Stomach (tissue), 8 donors: ENCODE measurements at regions not wholly inside any gene's neighbourhood (a gene's known extent, or its start where the extent isn't known, plus 50 kb on each side); places are given as distances from the start of the nearest gene placed in this dataset.

Source experiments
- DNase-seq, 2 donors: peaks; one replicate each; pipeline versions ENCODE4 v3.0.0 to v3.0.0-alpha.2; 2013 to 2019
- H3K27ac ChIP-seq, 5 donors: fragments of 200-600 bp in 4 of 5; sonication (generic) in 4 of 5; one replicate each; pipeline ENCODE4 v1.5.1; 2013 to 2019; ENCODE audit warnings: mild to moderate bottlenecking in 1 of 5, moderate library complexity in 1 of 5
- H3K27me3 ChIP-seq, 3 donors: fragments of 200-600 bp; sonication (generic); one replicate each; pipeline ENCODE4 v1.5.1; 2017 to 2019; ENCODE audit warnings: mixed run types in 1 of 3
- H3K36me3 ChIP-seq, 4 donors: fragments of 200-600 bp; sonication (generic); 1 replicate in 3 of 4; 2 replicates in 1 of 4; pipeline ENCODE4 v1.5.1; 2016 to 2019
- H3K4me1 ChIP-seq, 4 donors: fragments of 200-600 bp; sonication (generic); one replicate each; pipeline ENCODE4 v1.5.1; 2016 to 2019
- H3K4me3 ChIP-seq, 4 donors: fragments of 200-600 bp; sonication (generic) in 3 of 4; one replicate each; pipeline ENCODE4 v1.5.1; 2016 to 2019; ENCODE audit warnings: mild to moderate bottlenecking in 1 of 4
- H3K9me3 ChIP-seq, 4 donors: fragments of 200-600 bp; sonication (generic); one replicate each; pipeline ENCODE4 v1.5.1; 2016 to 2019
- EP300 ChIP-seq: sonication (generic); formaldehyde crosslinking; IDR thresholded peaks from one replicate; pipeline ENCODE4 v1.6.1; 2017; ENCODE audit warnings: antibody characterized with exemption
- POLR2A ChIP-seq, 4 donors: fragments of 450-650 bp; IDR thresholded peaks; one replicate each; pipeline ENCODE4 v1.6.1; 2016; ENCODE audit warnings: antibody characterized with exemption in 4 of 4, control low read depth in 2 of 4, mild to moderate bottlenecking in 1 of 4, moderate library complexity in 1 of 4
- POLR2AphosphoS5 ChIP-seq, 3 donors: sonication (generic); formaldehyde crosslinking; IDR thresholded peaks; one replicate each; pipeline ENCODE4 v1.6.1; 2016; ENCODE audit warnings: antibody characterized with exemption in 3 of 3
- WGBS, 5 donors: extraction: QIAGEN DNeasy Blood & Tissue Kit in 3 of 5; methylation state at CpG; one replicate each; pipeline versions ENCODE4 v1.1.5 to v1.1.7; 2013 to 2018; 5-methylcytosine and 5-hydroxymethylcytosine counted together
- intact Hi-C: fragments of 100-400 bp; cut with DNase I; formaldehyde crosslinking; loops from one replicate; pipeline ENCODE4 v1.15.1; 2023; ENCODE audit warnings: low total_unique reads
- TF ChIP-seq, protein P1 (sequence below), 7 experiments: fragments of 450-650 bp in 4 of 7; fragments of 200-600 bp in 3 of 7; sonication (generic) in 3 of 7; IDR thresholded peaks; one replicate each; pipeline ENCODE4 v1.5.1; 2016 to 2019; ENCODE audit warnings: antibody characterized with exemption in 7 of 7, control low read depth in 2 of 7, mild to moderate bottlenecking in 1 of 7
- donor health status: healthy with polysubstance abuse.
- donor health status: Bipolar disorder and iron deficiency.
- donor health status: healthy.

DNA sequence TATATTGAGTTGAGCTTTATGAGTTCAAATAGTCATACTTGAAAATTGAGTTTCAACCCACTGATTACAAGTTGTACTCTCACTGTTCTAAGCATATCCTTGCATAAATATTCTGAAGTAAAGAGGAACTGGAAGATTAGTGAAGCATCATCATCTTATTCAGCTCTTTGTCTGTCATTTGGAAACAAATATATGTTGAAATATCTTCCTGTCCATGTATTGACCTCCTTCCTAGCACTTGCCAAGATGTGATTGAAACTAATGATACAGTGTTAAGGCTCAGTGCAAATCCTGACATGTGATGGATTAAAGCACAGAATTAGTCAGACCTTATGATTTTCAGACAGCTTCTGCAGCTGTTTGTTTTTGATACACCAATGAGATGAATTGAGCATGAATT, 434.3 kb downstream of the TBC1D32 start:
- H3K9me3 ChIP-seq = no peaks in the 10 kb centered on the region
- no peaks in the 10 kb centered on the region for H3K4me1 ChIP-seq
- no peak overlapping the region for H3K4me3 ChIP-seq
- no peaks in the 10 kb centered on the region for H3K27me3 ChIP-seq
- no peak for DNase-seq
- intact Hi-C loops = no loop called here
- TF ChIP-seq EP300 = no peak
- TF ChIP-seq, protein P1, sequence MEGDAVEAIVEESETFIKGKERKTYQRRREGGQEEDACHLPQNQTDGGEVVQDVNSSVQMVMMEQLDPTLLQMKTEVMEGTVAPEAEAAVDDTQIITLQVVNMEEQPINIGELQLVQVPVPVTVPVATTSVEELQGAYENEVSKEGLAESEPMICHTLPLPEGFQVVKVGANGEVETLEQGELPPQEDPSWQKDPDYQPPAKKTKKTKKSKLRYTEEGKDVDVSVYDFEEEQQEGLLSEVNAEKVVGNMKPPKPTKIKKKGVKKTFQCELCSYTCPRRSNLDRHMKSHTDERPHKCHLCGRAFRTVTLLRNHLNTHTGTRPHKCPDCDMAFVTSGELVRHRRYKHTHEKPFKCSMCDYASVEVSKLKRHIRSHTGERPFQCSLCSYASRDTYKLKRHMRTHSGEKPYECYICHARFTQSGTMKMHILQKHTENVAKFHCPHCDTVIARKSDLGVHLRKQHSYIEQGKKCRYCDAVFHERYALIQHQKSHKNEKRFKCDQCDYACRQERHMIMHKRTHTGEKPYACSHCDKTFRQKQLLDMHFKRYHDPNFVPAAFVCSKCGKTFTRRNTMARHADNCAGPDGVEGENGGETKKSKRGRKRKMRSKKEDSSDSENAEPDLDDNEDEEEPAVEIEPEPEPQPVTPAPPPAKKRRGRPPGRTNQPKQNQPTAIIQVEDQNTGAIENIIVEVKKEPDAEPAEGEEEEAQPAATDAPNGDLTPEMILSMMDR (IDR thresholded peaks at IDR 0.05) = no peak
- no peak for TF ChIP-seq POLR2A (IDR thresholded peaks at IDR 0.05)
- TF ChIP-seq POLR2AphosphoS5 (IDR thresholded peaks at IDR 0.05) = no peak
- no peaks in the 10 kb centered on the region for H3K36me3 ChIP-seq
- H3K27ac ChIP-seq = no peak overlapping the region

DNA sequence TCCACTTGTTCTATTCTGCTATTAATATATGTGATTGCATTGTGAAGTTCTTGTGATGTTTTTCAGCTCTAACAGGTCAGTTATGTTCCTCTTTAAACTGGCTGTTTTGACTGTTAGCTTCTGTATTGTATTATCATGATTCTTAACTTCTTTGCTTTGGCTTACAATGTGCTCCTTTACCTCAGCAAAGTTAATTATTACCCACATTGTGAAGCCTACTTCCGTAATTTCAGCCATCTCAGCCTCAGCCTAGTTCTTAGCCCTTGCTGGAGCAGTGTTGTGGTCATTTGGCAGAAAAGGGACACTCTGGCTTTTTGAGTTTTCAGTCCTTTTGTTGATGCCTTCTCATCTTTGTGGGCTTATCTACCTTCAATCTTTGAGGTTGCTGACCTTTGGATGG, 440.2 kb downstream of the TBC1D32 start:
- Histone ChIP-seq H3K36me3 (no peaks in the 10 kb centered on the region), H3K9me3 (peaks cover 0 to 27% (median 10%) of the 10 kb centered on the region in 4 donors), H3K27me3 (no peaks in the 10 kb centered on the region), H3K4me3 (no peak overlapping the region), H3K4me1 (no peaks in the 10 kb centered on the region), H3K27ac (peak overlapping the region in 2 of 5 donors; percentile 11 to 28)
- DNase-seq = peak in 1 of 2 donors; percentile 18
- TF ChIP-seq EP300 (no peak), POLR2AphosphoS5 (IDR thresholded peaks at IDR 0.05) (no peak), POLR2A (IDR thresholded peaks at IDR 0.05) (no peak)
- TF ChIP-seq, protein P1 (IDR thresholded peaks at IDR 0.05) = no peak
- intact Hi-C loops = no loop called here
- WGBS, 5 donors = 26 to 34% (median 29%) methylated on average over 1 of the region's 1 CpG

DNA sequence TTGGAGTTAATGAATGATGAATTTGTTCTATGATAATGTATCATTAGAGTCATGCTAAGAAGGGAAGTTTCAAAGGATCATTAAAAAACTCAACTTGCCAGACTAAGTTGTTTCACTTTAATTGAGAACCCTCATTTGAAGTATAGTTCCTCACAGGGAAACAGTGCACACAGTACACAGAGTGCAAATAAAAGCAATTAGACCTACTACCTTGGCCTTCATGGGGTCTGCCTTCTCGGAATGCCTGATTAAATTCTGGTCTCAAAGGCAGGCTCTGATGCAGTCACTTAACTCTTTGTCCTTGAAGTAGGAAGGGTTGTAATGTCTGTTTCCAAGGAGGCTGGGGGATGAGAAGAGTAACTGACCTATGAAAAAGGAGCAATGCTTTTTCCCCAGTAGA, 457.3 kb downstream of the TBC1D32 start:
- Histone ChIP-seq H3K4me3 (no peak overlapping the region), H3K4me1 (no peaks in the 10 kb centered on the region), H3K9me3 (no peaks in the 10 kb centered on the region), H3K36me3 (no peaks in the 10 kb centered on the region), H3K27ac (no peak overlapping the region), H3K27me3 (no peaks in the 10 kb centered on the region)
- DNase-seq = no peak
- TF ChIP-seq, protein P1 (IDR thresholded peaks at IDR 0.05) = no peak
- TF ChIP-seq POLR2AphosphoS5 (IDR thresholded peaks at IDR 0.05) (no peak), EP300 (no peak), POLR2A (IDR thresholded peaks at IDR 0.05) (no peak)
- WGBS, 5 donors = 61 to 76% (median 65%) methylated on average over 1 of the region's 1 CpG
- intact Hi-C loops = no loop called here

DNA sequence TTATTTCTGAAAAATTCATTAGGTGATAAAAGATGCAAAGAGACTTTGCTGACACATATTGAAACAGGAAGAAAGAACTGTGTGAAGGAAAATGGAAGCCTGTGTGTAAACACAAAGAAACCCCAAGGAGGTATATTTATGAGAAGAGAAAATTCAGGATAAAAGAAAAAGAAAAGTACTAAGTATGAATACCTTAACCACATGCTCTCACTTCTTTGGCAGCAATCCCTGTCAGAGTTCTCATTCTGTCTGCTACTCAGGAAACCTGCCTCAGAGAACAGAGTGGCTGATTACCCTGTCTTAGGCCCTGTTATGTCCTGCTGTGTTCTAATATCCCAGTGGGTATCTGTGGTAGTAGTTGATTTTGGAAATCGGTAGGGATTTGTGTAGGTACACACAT, 457.9 kb downstream of the TBC1D32 start:
- no peaks in the 10 kb centered on the region for H3K4me1 ChIP-seq
- no peak overlapping the region for H3K4me3 ChIP-seq
- H3K36me3 ChIP-seq = no peaks in the 10 kb centered on the region
- no peaks in the 10 kb centered on the region for H3K27me3 ChIP-seq
- TF ChIP-seq EP300 (no peak), POLR2AphosphoS5 (IDR thresholded peaks at IDR 0.05) (no peak), POLR2A (IDR thresholded peaks at IDR 0.05) (no peak)
- TF ChIP-seq, protein P1 (IDR thresholded peaks at IDR 0.05) = no peak
- no peak overlapping the region for H3K27ac ChIP-seq
- intact Hi-C loops = no loop called here
- peaks cover 0 to 5% (median 0%) of the 10 kb centered on the region in 4 donors for H3K9me3 ChIP-seq
- 70 to 92% (median 75%) methylated on average over 1 of the region's 1 CpG for WGBS, 5 donors
- no peak for DNase-seq
